ENCODE measurements at regions not wholly inside any gene's neighbourhood (a gene's known extent, or its start where the extent isn't known, plus 50 kb on each side); places are given as distances from the start of the nearest gene placed in this dataset.
"Not testable (repeated sequence)": the region's sequence is repeated elsewhere in the genome, so short reads cannot be mapped to it uniquely, and the experiment has no call there.

- not testable (repeated sequence) for DNase-seq
These were observed 64.5 kb upstream of the HTR1E start for GRCh38 chr6:86872810-86873209.

GRCh38 chr6:86871681-86872080 lies 65.6 kb upstream of the HTR1E start:
- DNase-seq: no peak

GRCh38 chr6:86869500-86869899 lies 67.8 kb upstream of the HTR1E start:
- no peak for DNase-seq

- DNase-seq: no peak
These were observed 77.8 kb upstream of the HTR1E start for GRCh38 chr6:86859513-86859912.

GRCh38 chr6:86858970-86859369 lies 78.4 kb upstream of the HTR1E start:
- no peak for DNase-seq

- no peak for DNase-seq
These were observed 79.5 kb upstream of the HTR1E start for GRCh38 chr6:86857783-86858182.

GRCh38 chr6:86856937-86857563 lies 80.3 kb upstream of the HTR1E start:
- DNase-seq: peak; percentile 42

- DNase-seq: no peak
These were observed 80.9 kb upstream of the HTR1E start for GRCh38 chr6:86856379-86856778.

GRCh38 chr6:86848986-86849385 lies 88.3 kb upstream of the HTR1E start:
- DNase-seq: no peak

GRCh38 chr6:86832686-86833085 lies 104.6 kb upstream of the HTR1E start:
- no peak for DNase-seq

- no peak for DNase-seq
These were observed 111.9 kb upstream of the HTR1E start for GRCh38 chr6:86825436-86825835.

- no peak for DNase-seq
These were observed 114.6 kb upstream of the HTR1E start for GRCh38 chr6:86822747-86823146.

GRCh38 chr6:86820750-86821149 lies 116.6 kb upstream of the HTR1E start:
- no peak for DNase-seq

GRCh38 chr6:86793649-86794048 lies 143.7 kb upstream of the HTR1E start:
- DNase-seq: no peak

- DNase-seq: no peak
These were observed 145.9 kb upstream of the HTR1E start for GRCh38 chr6:86791476-86791875.

GRCh38 chr6:86789779-86790411 lies 147.4 kb upstream of the HTR1E start:
- DNase-seq: no peak

GRCh38 chr6:86782328-86782727 lies 155.0 kb upstream of the HTR1E start:
- no peak for DNase-seq

- DNase-seq: no peak
These were observed 156.4 kb upstream of the HTR1E start for GRCh38 chr6:86780923-86781322.

- DNase-seq: no peak
These were observed 161.4 kb upstream of the HTR1E start for GRCh38 chr6:86775893-86776292.

- no peak for DNase-seq
These were observed 172.1 kb upstream of the HTR1E start for GRCh38 chr6:86765211-86765610.

- not testable (repeated sequence) for DNase-seq
These were observed 177.4 kb upstream of the HTR1E start for GRCh38 chr6:86759953-86760352.

- no peak for DNase-seq
These were observed 180.6 kb upstream of the HTR1E start for GRCh38 chr6:86756640-86757229.

GRCh38 chr6:86744048-86744447 lies 193.3 kb upstream of the HTR1E start:
- DNase-seq: no peak

- no peak for DNase-seq
These were observed 199.2 kb upstream of the HTR1E start for GRCh38 chr6:86738078-86738477.

GRCh38 chr6:86731631-86732030 lies 205.7 kb upstream of the HTR1E start:
- not testable (repeated sequence) for DNase-seq
